RPMI7951 (cell line): ENCODE measurements at regions not wholly inside any gene's neighbourhood (a gene's known extent, or its start where the extent isn't known, plus 50 kb on each side); places are given as distances from the start of the nearest gene placed in this dataset.

Source experiments
- DNase-seq: peaks from one replicate; pipeline ENCODE4 v3.0.0-alpha.2; 2012; ENCODE audit warnings: low read depth

DNA sequence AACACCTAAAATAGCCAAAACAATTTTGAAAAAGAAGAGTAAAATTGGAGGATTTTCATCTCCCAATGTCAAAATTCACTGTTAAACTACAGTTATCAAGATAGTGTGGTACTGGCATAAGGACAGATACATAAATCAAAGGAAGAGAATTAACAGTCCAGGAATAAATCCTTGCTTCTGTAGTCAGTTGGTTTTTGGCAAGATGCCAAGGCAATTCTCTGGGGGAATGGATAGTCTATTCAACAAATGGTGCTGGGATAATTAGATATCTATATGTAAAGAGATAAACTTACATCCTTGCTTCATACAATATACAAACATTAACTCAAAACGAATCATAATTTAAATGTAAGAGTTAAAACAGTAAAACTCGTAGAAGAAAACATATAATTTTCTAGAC is 57.9 kb upstream of the SELENOK start:
- DNase-seq, result no peak

DNA sequence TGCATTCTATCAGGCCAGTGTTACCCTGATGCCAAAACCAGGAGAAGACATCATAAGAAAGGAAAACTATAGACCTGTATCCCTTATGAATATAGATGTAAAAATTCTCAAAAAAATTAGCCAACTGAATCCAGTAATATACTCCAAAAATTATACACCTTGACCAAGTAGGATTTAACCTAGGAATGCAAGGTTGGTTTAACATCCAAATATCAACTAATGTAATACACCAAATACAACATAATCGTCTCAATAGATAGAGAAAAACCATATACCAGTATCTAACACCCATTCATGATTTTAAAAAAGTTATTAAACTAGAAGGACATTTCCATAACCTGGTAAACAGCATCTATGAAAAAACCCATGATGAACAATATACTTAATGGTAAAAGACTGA is 56.5 kb upstream of the SELENOK start:
- no peak for DNase-seq

GRCh38 chr3:53944028-53944427 is 52.4 kb upstream of the SELENOK start:
- DNase-seq, result no peak

GRCh38 chr3:53941950-53942349 is 50.3 kb upstream of the SELENOK start:
- peak; percentile 51 for DNase-seq
